WERI-Rb-1 (cell line): ENCODE measurements at regions not wholly inside any gene's neighbourhood (a gene's known extent, or its start where the extent isn't known, plus 50 kb on each side); places are given as distances from the start of the nearest gene placed in this dataset.

Experiments used
- DNase-seq: peaks from one replicate; pipeline ENCODE4 v3.0.0-alpha.2; 2020
- H3K27ac ChIP-seq: fragments of 250-450 bp; sonication (Bioruptor Pico); 2 replicates; pipeline ENCODE4 v1.5.1; 2020; ENCODE audit warnings: mild to moderate bottlenecking, moderate library complexity
- H3K27me3 ChIP-seq: fragments of 250-450 bp; sonication (Bioruptor Pico); 2 replicates; pipeline ENCODE4 v1.5.1; 2021; ENCODE audit warnings: mild to moderate bottlenecking, low read depth, moderate library complexity; ENCODE audit not compliant: insufficient read depth, severe bottlenecking
- H3K36me3 ChIP-seq: fragments of 250-450 bp; sonication (Bioruptor Pico); 2 replicates; pipeline ENCODE4 v1.5.1; 2020; ENCODE audit warnings: mild to moderate bottlenecking, moderate library complexity
- H3K4me3 ChIP-seq: 2 replicates; pipeline ENCODE4 v1.5.1; 2011; ENCODE audit warnings: low read depth, mild to moderate bottlenecking, control low read depth, low read length
- H3K9me3 ChIP-seq: fragments of 250-450 bp; sonication (Bioruptor Pico); 2 replicates; pipeline ENCODE4 v1.5.1; 2021; ENCODE audit warnings: mild to moderate bottlenecking, moderate library complexity; ENCODE audit not compliant: severe bottlenecking
- TF ChIP-seq, protein P1 (sequence below): IDR thresholded peaks from 2 replicates; pipeline ENCODE4 v1.5.1; 2011; ENCODE audit warnings: low read depth, mild to moderate bottlenecking, control low read depth, inconsistent platforms, low read length

DNA sequence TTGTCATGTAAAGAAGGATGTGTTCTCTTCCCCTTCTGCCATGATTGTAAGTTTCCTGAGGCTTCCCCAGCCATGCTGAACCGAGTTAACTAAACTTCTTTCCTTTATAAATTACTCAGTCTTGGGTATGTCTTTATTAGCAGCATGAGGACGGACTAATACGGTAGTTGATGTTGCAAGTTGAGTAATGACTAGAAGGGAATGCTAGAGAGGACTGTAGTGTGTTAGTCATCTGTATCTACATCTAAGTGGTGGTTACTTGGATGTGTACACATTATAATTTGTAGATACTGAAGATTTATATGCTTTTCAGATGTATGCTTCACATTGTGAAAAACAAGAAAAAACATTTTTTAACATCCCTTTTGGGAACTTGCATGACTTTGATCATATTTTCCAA, 244.6 kb downstream of the POLR1F start:
- no peak for DNase-seq
- H3K36me3 ChIP-seq, result no peaks in the 10 kb centered on the region
- no peaks in the 10 kb centered on the region for H3K27me3 ChIP-seq
- H3K27ac ChIP-seq, result no peak overlapping the region
- TF ChIP-seq, protein P1, sequence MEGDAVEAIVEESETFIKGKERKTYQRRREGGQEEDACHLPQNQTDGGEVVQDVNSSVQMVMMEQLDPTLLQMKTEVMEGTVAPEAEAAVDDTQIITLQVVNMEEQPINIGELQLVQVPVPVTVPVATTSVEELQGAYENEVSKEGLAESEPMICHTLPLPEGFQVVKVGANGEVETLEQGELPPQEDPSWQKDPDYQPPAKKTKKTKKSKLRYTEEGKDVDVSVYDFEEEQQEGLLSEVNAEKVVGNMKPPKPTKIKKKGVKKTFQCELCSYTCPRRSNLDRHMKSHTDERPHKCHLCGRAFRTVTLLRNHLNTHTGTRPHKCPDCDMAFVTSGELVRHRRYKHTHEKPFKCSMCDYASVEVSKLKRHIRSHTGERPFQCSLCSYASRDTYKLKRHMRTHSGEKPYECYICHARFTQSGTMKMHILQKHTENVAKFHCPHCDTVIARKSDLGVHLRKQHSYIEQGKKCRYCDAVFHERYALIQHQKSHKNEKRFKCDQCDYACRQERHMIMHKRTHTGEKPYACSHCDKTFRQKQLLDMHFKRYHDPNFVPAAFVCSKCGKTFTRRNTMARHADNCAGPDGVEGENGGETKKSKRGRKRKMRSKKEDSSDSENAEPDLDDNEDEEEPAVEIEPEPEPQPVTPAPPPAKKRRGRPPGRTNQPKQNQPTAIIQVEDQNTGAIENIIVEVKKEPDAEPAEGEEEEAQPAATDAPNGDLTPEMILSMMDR, result no peak
- H3K4me3 ChIP-seq, result no peak overlapping the region
- H3K9me3 ChIP-seq, result no peaks in the 10 kb centered on the region

DNA sequence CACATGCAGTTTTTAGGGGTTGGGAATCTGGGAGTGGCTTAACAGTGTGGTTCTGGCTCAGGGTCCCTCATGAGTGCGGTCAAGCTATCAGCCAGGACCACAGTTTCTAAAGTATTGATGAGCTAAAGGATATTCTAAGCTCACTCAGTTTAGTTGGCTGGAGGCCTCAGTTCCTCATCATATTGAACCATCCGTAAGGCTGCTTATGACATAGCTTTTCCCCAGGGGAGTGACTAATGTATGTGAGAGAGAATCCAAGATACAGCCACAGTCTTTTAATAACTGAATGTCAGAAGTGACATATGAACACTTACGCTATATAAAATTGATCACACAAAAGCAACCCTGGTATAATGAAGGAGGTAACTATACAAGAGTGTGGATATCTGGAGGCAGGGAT, 245.3 kb downstream of the POLR1F start:
- H3K27ac ChIP-seq, result no peak overlapping the region
- no peak overlapping the region for H3K4me3 ChIP-seq
- H3K9me3 ChIP-seq, result no peaks in the 10 kb centered on the region
- no peaks in the 10 kb centered on the region for H3K36me3 ChIP-seq
- TF ChIP-seq, protein P1, result no peak
- DNase-seq, result no peak
- H3K27me3 ChIP-seq, result no peaks in the 10 kb centered on the region

DNA sequence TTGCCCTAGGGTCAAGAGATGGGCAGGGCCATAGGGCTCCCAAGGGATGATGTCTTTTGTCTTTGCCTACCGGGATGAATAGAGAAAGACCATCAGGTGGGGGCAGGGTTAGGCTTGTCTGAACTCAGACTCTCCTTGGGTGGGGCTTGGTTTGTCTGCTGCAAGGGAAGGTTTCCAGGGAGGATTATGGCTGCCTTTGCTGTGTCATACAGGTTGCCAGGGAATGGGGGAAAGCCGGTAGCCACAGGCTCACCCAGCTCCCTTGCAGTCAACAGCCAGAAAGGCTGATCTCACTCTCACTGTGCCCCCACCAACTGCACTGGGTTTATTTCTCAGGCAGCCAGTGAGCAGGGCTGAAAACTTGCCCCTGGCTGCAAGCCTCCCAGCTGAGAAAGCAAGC, 253.2 kb downstream of the POLR1F start:
- Histone ChIP-seq H3K9me3 (no peaks in the 10 kb centered on the region), H3K4me3 (no peak overlapping the region), H3K27me3 (no peaks in the 10 kb centered on the region), H3K36me3 (no peaks in the 10 kb centered on the region), H3K27ac (no peak overlapping the region)
- TF ChIP-seq, protein P1, result no peak
- no peak for DNase-seq

DNA sequence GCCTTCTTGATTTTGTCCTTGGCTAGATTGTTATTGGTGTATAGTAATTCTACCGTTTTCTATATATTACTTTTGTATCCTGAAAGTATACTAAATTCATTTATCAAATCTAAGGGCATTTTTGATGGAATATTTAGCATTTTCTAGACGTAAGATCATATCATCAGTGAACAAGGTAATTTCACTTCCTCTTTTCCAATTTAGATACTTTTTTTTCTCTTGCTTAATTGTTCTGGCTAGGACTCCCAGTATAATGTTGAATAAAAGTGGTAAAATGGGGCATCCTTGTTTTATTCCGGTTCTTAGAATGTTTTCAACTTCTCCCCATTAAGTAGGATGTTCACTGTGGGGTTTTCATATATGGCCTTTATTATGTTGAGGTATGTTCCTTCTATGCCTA, 260.7 kb downstream of the POLR1F start:
- Histone ChIP-seq H3K27me3 (no peaks in the 10 kb centered on the region), H3K27ac (no peak overlapping the region), H3K4me3 (no peak overlapping the region), H3K36me3 (no peaks in the 10 kb centered on the region), H3K9me3 (no peaks in the 10 kb centered on the region)
- DNase-seq, result no peak
- TF ChIP-seq, protein P1, result no peak

DNA sequence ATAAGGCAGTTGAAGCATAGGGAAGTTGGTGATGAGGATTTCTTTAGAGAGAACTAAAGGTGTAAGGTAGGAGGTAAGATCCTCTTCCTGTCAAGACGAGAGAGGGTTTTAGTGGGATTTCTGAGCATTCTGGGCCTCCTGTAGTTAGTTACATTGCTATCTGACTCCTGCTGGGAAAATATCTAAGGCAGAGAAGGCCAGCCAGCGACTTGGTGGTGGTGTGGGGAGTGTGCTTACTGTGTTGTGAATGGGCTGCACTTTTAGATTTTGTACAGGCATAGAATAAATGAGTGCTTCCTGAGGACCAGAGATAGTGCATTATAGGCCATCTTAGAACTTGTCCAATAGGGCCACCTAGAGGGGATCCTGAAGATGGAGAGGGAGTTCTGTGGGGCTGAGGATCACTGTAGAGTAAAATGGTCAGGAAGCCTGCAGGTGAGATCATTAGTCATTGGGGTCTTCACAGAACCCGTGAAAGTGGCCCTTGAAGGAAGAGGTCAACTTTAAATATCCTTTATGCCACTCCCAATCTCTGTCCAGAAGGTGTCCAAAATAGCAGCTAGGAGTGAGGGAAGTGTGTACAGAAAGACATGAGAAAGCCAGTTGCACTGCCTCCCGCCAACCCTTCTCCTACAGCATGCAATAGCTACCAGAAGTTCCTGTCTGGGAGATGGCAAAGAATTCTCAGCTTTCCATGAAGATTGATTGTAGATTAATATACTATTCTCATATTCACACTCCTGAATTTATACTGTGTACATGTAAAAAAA, 266.6 kb downstream of the POLR1F start:
- H3K4me3 ChIP-seq, result no peak overlapping the region
- no peak overlapping the region for H3K27ac ChIP-seq
- peak; percentile 52 for DNase-seq

More for the DNA sequence above, 266.6 kb downstream of the POLR1F start:
- Histone ChIP-seq H3K9me3 (no peaks in the 10 kb centered on the region), H3K36me3 (no peaks in the 10 kb centered on the region), H3K27me3 (no peaks in the 10 kb centered on the region)
- TF ChIP-seq, protein P1, result peak; percentile 64
